ENCODE measurements at regions not wholly inside any gene's neighbourhood (a gene's known extent, or its start where the extent isn't known, plus 50 kb on each side); places are given as distances from the start of the nearest gene placed in this dataset.

- Histone ChIP-seq H3K36me3 (ENCODE audit: insufficient read depth, low read length) (no peaks in the 10 kb centered on the region), H3K4me3 (ENCODE audit: low read length) (no peak overlapping the region), H3K4me1 (ENCODE audit: insufficient read depth, low read length) (no peaks in the 10 kb centered on the region), H3K9ac (ENCODE audit: low read depth, low read length) (no peak overlapping the region), H3K27ac (ENCODE audit: low read depth, low read length) (no peak overlapping the region), H3K9me3 (ENCODE audit: insufficient read depth, low read depth, low read length) (no peaks in the 10 kb centered on the region), H3K27me3 (ENCODE audit: insufficient read depth, low read length) (no peaks in the 10 kb centered on the region)
- 81% methylated on average over 9 of the region's 9 CpGs for WGBS
These were observed 323.8 kb downstream of the SOX9 start for GRCh38 chr17:72444517-72445054.

GRCh38 chr17:72445055-72445991, 324.5 kb downstream of the SOX9 start:
- H3K27ac ChIP-seq (ENCODE audit: low read depth, low read length) = no peak overlapping the region
- 94% methylated on average over 25 of the region's 26 CpGs for WGBS
- no peak overlapping the region for H3K4me3 ChIP-seq (ENCODE audit: low read length)
- no peaks in the 10 kb centered on the region for H3K4me1 ChIP-seq (ENCODE audit: insufficient read depth, low read length)
- H3K9ac ChIP-seq (ENCODE audit: low read depth, low read length) = no peak overlapping the region
- H3K27me3 ChIP-seq (ENCODE audit: insufficient read depth, low read length) = no peaks in the 10 kb centered on the region
- H3K36me3 ChIP-seq (ENCODE audit: insufficient read depth, low read length) = no peaks in the 10 kb centered on the region
- no peaks in the 10 kb centered on the region for H3K9me3 ChIP-seq (ENCODE audit: insufficient read depth, low read depth, low read length)

GRCh38 chr17:72446118-72446517, 325.3 kb downstream of the SOX9 start:
- Histone ChIP-seq H3K36me3 (ENCODE audit: insufficient read depth, low read length) (no peaks in the 10 kb centered on the region), H3K9ac (ENCODE audit: low read depth, low read length) (no peak overlapping the region), H3K27me3 (ENCODE audit: insufficient read depth, low read length) (no peaks in the 10 kb centered on the region), H3K9me3 (ENCODE audit: insufficient read depth, low read depth, low read length) (no peaks in the 10 kb centered on the region), H3K4me3 (ENCODE audit: low read length) (no peak overlapping the region), H3K27ac (ENCODE audit: low read depth, low read length) (no peak overlapping the region), H3K4me1 (ENCODE audit: insufficient read depth, low read length) (no peaks in the 10 kb centered on the region)
- 96% methylated on average over 6 of the region's 6 CpGs for WGBS

- Histone ChIP-seq H3K27me3 (ENCODE audit: insufficient read depth, low read length) (no peaks in the 10 kb centered on the region), H3K4me1 (ENCODE audit: insufficient read depth, low read length) (no peaks in the 10 kb centered on the region), H3K36me3 (ENCODE audit: insufficient read depth, low read length) (no peaks in the 10 kb centered on the region), H3K27ac (ENCODE audit: low read depth, low read length) (no peak overlapping the region), H3K9ac (ENCODE audit: low read depth, low read length) (no peak overlapping the region), H3K9me3 (ENCODE audit: insufficient read depth, low read depth, low read length) (no peaks in the 10 kb centered on the region), H3K4me3 (ENCODE audit: low read length) (no peak overlapping the region)
- WGBS = 96% methylated on average over 16 of the region's 17 CpGs
These were observed 325.9 kb downstream of the SOX9 start for GRCh38 chr17:72446525-72447250.

GRCh38 chr17:72447251-72447640, 326.4 kb downstream of the SOX9 start:
- H3K27me3 ChIP-seq (ENCODE audit: insufficient read depth, low read length) = no peaks in the 10 kb centered on the region
- H3K4me3 ChIP-seq (ENCODE audit: low read length) = no peak overlapping the region
- no peaks in the 10 kb centered on the region for H3K36me3 ChIP-seq (ENCODE audit: insufficient read depth, low read length)
- no peaks in the 10 kb centered on the region for H3K9me3 ChIP-seq (ENCODE audit: insufficient read depth, low read depth, low read length)
- no peaks in the 10 kb centered on the region for H3K4me1 ChIP-seq (ENCODE audit: insufficient read depth, low read length)
- H3K27ac ChIP-seq (ENCODE audit: low read depth, low read length) = no peak overlapping the region
- no peak overlapping the region for H3K9ac ChIP-seq (ENCODE audit: low read depth, low read length)
- 95% methylated on average over 3 of the region's 3 CpGs for WGBS

- H3K27me3 ChIP-seq (ENCODE audit: insufficient read depth, low read length) = no peaks in the 10 kb centered on the region
- H3K36me3 ChIP-seq (ENCODE audit: insufficient read depth, low read length) = no peaks in the 10 kb centered on the region
- no peak overlapping the region for H3K27ac ChIP-seq (ENCODE audit: low read depth, low read length)
- no peak overlapping the region for H3K9ac ChIP-seq (ENCODE audit: low read depth, low read length)
- WGBS = 100% methylated on average over 1 of the region's 2 CpGs
- no peaks in the 10 kb centered on the region for H3K4me1 ChIP-seq (ENCODE audit: insufficient read depth, low read length)
- no peaks in the 10 kb centered on the region for H3K9me3 ChIP-seq (ENCODE audit: insufficient read depth, low read depth, low read length)
- no peak overlapping the region for H3K4me3 ChIP-seq (ENCODE audit: low read length)
These were observed 327.2 kb downstream of the SOX9 start for GRCh38 chr17:72448019-72448418.

GRCh38 chr17:72452286-72453173, 331.7 kb downstream of the SOX9 start:
- H3K27me3 ChIP-seq (ENCODE audit: insufficient read depth, low read length) = no peaks in the 10 kb centered on the region
- H3K4me3 ChIP-seq (ENCODE audit: low read length) = no peak overlapping the region
- no peaks in the 10 kb centered on the region for H3K4me1 ChIP-seq (ENCODE audit: insufficient read depth, low read length)
- no peaks in the 10 kb centered on the region for H3K9me3 ChIP-seq (ENCODE audit: insufficient read depth, low read depth, low read length)
- H3K36me3 ChIP-seq (ENCODE audit: insufficient read depth, low read length) = no peaks in the 10 kb centered on the region
- WGBS = 87% methylated on average over 5 of the region's 5 CpGs
- H3K9ac ChIP-seq (ENCODE audit: low read depth, low read length) = no peak overlapping the region
- H3K27ac ChIP-seq (ENCODE audit: low read depth, low read length) = no peak overlapping the region

GRCh38 chr17:72454342-72454741, 333.5 kb downstream of the SOX9 start:
- Histone ChIP-seq H3K27me3 (ENCODE audit: insufficient read depth, low read length) (no peaks in the 10 kb centered on the region), H3K4me1 (ENCODE audit: insufficient read depth, low read length) (no peaks in the 10 kb centered on the region), H3K9me3 (ENCODE audit: insufficient read depth, low read depth, low read length) (no peaks in the 10 kb centered on the region), H3K9ac (ENCODE audit: low read depth, low read length) (no peak overlapping the region), H3K4me3 (ENCODE audit: low read length) (no peak overlapping the region), H3K27ac (ENCODE audit: low read depth, low read length) (no peak overlapping the region), H3K36me3 (ENCODE audit: insufficient read depth, low read length) (no peaks in the 10 kb centered on the region)
- WGBS = 98% methylated on average over 4 of the region's 4 CpGs

- H3K27me3 ChIP-seq (ENCODE audit: insufficient read depth, low read length) = no peaks in the 10 kb centered on the region
- no peaks in the 10 kb centered on the region for H3K36me3 ChIP-seq (ENCODE audit: insufficient read depth, low read length)
- no peak overlapping the region for H3K4me3 ChIP-seq (ENCODE audit: low read length)
- no peak overlapping the region for H3K27ac ChIP-seq (ENCODE audit: low read depth, low read length)
- WGBS = 84% methylated on average over 8 of the region's 8 CpGs
- no peaks in the 10 kb centered on the region for H3K4me1 ChIP-seq (ENCODE audit: insufficient read depth, low read length)
- no peaks in the 10 kb centered on the region for H3K9me3 ChIP-seq (ENCODE audit: insufficient read depth, low read depth, low read length)
- no peak overlapping the region for H3K9ac ChIP-seq (ENCODE audit: low read depth, low read length)
These were observed 334.7 kb downstream of the SOX9 start for GRCh38 chr17:72455562-72455961.

GRCh38 chr17:72456075-72456474, 335.3 kb downstream of the SOX9 start:
- H3K9ac ChIP-seq (ENCODE audit: low read depth, low read length) = no peak overlapping the region
- no peaks in the 10 kb centered on the region for H3K9me3 ChIP-seq (ENCODE audit: insufficient read depth, low read depth, low read length)
- 86% methylated on average over 3 of the region's 4 CpGs for WGBS
- no peaks in the 10 kb centered on the region for H3K27me3 ChIP-seq (ENCODE audit: insufficient read depth, low read length)
- H3K4me3 ChIP-seq (ENCODE audit: low read length) = no peak overlapping the region
- H3K36me3 ChIP-seq (ENCODE audit: insufficient read depth, low read length) = no peaks in the 10 kb centered on the region
- no peaks in the 10 kb centered on the region for H3K4me1 ChIP-seq (ENCODE audit: insufficient read depth, low read length)
- H3K27ac ChIP-seq (ENCODE audit: low read depth, low read length) = no peak overlapping the region

Data from HUES64 (cell line).